CD8-positive, alpha-beta memory T cell (primary cell): ENCODE measurements at regions not wholly inside any gene's neighbourhood (a gene's known extent, or its start where the extent isn't known, plus 50 kb on each side); places are given as distances from the start of the nearest gene placed in this dataset.

ENCODE experiments used
- CTCF ChIA-PET: fragments of 350-600 bp; sonication (Branson Sonifier 250); formaldehyde crosslinking; loops from one replicate; lab custom pipeline; 2021; ENCODE audit warnings: antibody characterized with exemption; lab: Charles Lee
- POLR2A ChIA-PET: fragments of 350-600 bp; sonication (Branson Sonifier 250); formaldehyde crosslinking; loops from one replicate; lab custom pipeline; 2021; ENCODE audit warnings: antibody characterized with exemption; lab: Charles Lee
- DNase-seq, 5 donors: peaks; one replicate each; pipeline versions ENCODE4 v3.0.0 to v3.0.0-alpha.2; 2020 to 2022; ENCODE audit warnings: mixed read lengths in 1 of 5
- H3K27ac ChIP-seq: one replicate; pipeline ENCODE4 v1.7.0; 2013; ENCODE audit warnings: low read depth, mild to moderate bottlenecking, low read length, moderate library complexity
- H3K27me3 ChIP-seq: 2 replicates; pipeline ENCODE4 v1.7.0; 2013; ENCODE audit warnings: low read length, mild to moderate bottlenecking; ENCODE audit not compliant: insufficient read depth, poor library complexity, severe bottlenecking
- H3K36me3 ChIP-seq: 2 replicates; pipeline ENCODE4 v1.7.0; 2013; ENCODE audit warnings: mild to moderate bottlenecking, low read length, moderate library complexity; ENCODE audit not compliant: insufficient read depth
- H3K4me1 ChIP-seq: 2 replicates; pipeline ENCODE4 v1.7.0; 2013; ENCODE audit warnings: mild to moderate bottlenecking, low read length, moderate library complexity; ENCODE audit not compliant: insufficient read depth
- H3K4me3 ChIP-seq: 2 replicates; pipeline ENCODE4 v1.7.0; 2013; ENCODE audit warnings: mild to moderate bottlenecking, low read length
- H3K9me3 ChIP-seq: 2 replicates; pipeline ENCODE4 v1.7.0; 2013; ENCODE audit warnings: mild to moderate bottlenecking, low read length
- H3K27ac Mint-ChIP-seq, 8 donors: one replicate each; pipeline ENCODE4 v1.8.0; 2020 to 2021; ENCODE audit warnings: mixed read lengths in 8 of 8, mild to moderate bottlenecking in 6 of 8, inconsistent platforms in 3 of 8, moderate library complexity in 3 of 8
- H3K27me3 Mint-ChIP-seq, 2 donors: one replicate each; pipeline ENCODE4 v1.8.0; 2020 to 2021; ENCODE audit warnings: mixed read lengths in 2 of 2, mild to moderate bottlenecking in 1 of 2, moderate library complexity in 1 of 2
- H3K36me3 Mint-ChIP-seq, 3 donors: one replicate each; pipeline ENCODE4 v1.8.0; 2020 to 2021; ENCODE audit warnings: mixed read lengths in 3 of 3, inconsistent platforms in 1 of 3, mild to moderate bottlenecking in 1 of 3
- H3K4me1 Mint-ChIP-seq, 3 donors: one replicate each; pipeline ENCODE4 v1.8.0; 2020 to 2021; ENCODE audit warnings: mixed read lengths in 3 of 3, inconsistent platforms in 1 of 3, mild to moderate bottlenecking in 1 of 3
- H3K4me3 Mint-ChIP-seq, 7 donors: one replicate each; pipeline ENCODE4 v1.8.0; 2020 to 2021; ENCODE audit warnings: mixed read lengths in 7 of 7, mild to moderate bottlenecking in 6 of 7, moderate library complexity in 4 of 7, inconsistent platforms in 2 of 7
- H3K9me3 Mint-ChIP-seq, 5 donors: one replicate each; pipeline ENCODE4 v1.8.0; 2020 to 2022; ENCODE audit warnings: mixed read lengths in 5 of 5, mild to moderate bottlenecking in 3 of 5, moderate library complexity in 2 of 5, inconsistent platforms in 1 of 5

GRCh38 chr15:60120100-60120499 is 116.0 kb downstream of the FOXB1 start:
- H3K27me3 Mint-ChIP-seq: peaks cover 0 to 8% of the 10 kb centered on the region in 2 donors
- POLR2A ChIA-PET: no interaction called here
- H3K36me3 ChIP-seq: no peaks in the 10 kb centered on the region
- peaks cover 3% of the 10 kb centered on the region for H3K4me1 ChIP-seq
- H3K27ac Mint-ChIP-seq: no peak overlapping the region
- no peak overlapping the region for H3K4me3 Mint-ChIP-seq
- peaks cover 4 to 19% (median 10%) of the 10 kb centered on the region in 3 donors for H3K4me1 Mint-ChIP-seq
- H3K36me3 Mint-ChIP-seq: no peaks in the 10 kb centered on the region
- no peak overlapping the region for H3K4me3 ChIP-seq
- DNase-seq: no peak
- CTCF ChIA-PET: interaction anchor here (1.0 kb wide), 1 partner anchor 15 kb away, joined by 5 read pairs; no protein-coding TSS in a partner anchor
- H3K27me3 ChIP-seq: no peaks in the 10 kb centered on the region
- H3K9me3 Mint-ChIP-seq: no peaks in the 10 kb centered on the region
- H3K27ac ChIP-seq: no peak overlapping the region
- no peaks in the 10 kb centered on the region for H3K9me3 ChIP-seq

GRCh38 chr15:60121845-60122244 is 117.7 kb downstream of the FOXB1 start:
- ChIA-PET POLR2A (no interaction called here), CTCF (no interaction called here)
- H3K4me3 Mint-ChIP-seq: no peak overlapping the region

DNA sequence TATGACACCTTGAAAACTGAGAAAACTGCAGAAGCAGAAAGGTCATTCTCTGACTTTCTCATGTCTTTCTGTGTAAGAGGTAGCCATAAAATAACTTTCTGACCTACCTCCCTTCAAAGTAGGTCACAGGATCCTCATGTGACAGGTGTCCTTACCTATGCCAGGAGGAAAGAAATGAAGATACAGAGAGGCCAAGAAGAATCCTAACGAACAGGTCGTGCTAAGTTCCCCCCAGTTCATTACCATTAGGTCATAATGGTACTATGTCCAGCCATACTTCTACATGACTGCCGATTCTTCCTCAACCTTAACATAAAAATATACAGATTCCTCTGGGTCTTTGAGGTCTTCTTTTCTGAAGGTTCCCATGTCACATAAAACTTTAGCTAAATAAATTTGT is 118.6 kb downstream of the FOXB1 start:
- H3K27me3 Mint-ChIP-seq: peaks cover 2 to 4% of the 10 kb centered on the region in 2 donors
- H3K9me3 Mint-ChIP-seq: no peaks in the 10 kb centered on the region
- Histone ChIP-seq H3K9me3 (no peaks in the 10 kb centered on the region), H3K27ac (no peak overlapping the region), H3K4me3 (no peak overlapping the region), H3K27me3 (no peaks in the 10 kb centered on the region), H3K4me1 (peaks cover 10% of the 10 kb centered on the region), H3K36me3 (no peaks in the 10 kb centered on the region)
- H3K36me3 Mint-ChIP-seq: no peaks in the 10 kb centered on the region
- no peak overlapping the region for H3K4me3 Mint-ChIP-seq
- CTCF ChIA-PET: no interaction called here
- peaks cover 19 to 34% (median 26%) of the 10 kb centered on the region in 3 donors for H3K4me1 Mint-ChIP-seq
- H3K27ac Mint-ChIP-seq: no peak overlapping the region
- no peak for DNase-seq
- POLR2A ChIA-PET: no interaction called here

More at GRCh38 chr15:60121845-60122244, 117.7 kb downstream of the FOXB1 start:
- Mint-ChIP-seq H3K36me3 (no peaks in the 10 kb centered on the region), H3K27me3 (peaks cover 0 to 4% of the 10 kb centered on the region in 2 donors), H3K27ac (no peak overlapping the region), H3K9me3 (no peaks in the 10 kb centered on the region), H3K4me1 (peaks cover 10 to 26% (median 18%) of the 10 kb centered on the region in 3 donors)
- no peak for DNase-seq
- H3K27me3 ChIP-seq: no peaks in the 10 kb centered on the region
- no peaks in the 10 kb centered on the region for H3K9me3 ChIP-seq
- H3K4me3 ChIP-seq: no peak overlapping the region
- H3K27ac ChIP-seq: no peak overlapping the region
- H3K36me3 ChIP-seq: no peaks in the 10 kb centered on the region
- H3K4me1 ChIP-seq: peaks cover 6% of the 10 kb centered on the region

- Mint-ChIP-seq H3K4me3 (peak overlapping the region in 1 of 7 donors; percentile 86), H3K27me3 (peaks cover 1 to 2% of the 10 kb centered on the region in 2 donors), H3K9me3 (no peaks in the 10 kb centered on the region), H3K27ac (peak overlapping the region in 1 of 8 donors; percentile 64), H3K36me3 (peaks cover 0 to 2% (median 0%) of the 10 kb centered on the region in 3 donors), H3K4me1 (peaks cover 30 to 46% (median 42%) of the 10 kb centered on the region in 3 donors)
- no peaks in the 10 kb centered on the region for H3K27me3 ChIP-seq
- H3K27ac ChIP-seq: no peak overlapping the region
- DNase-seq: no peak
- no peaks in the 10 kb centered on the region for H3K36me3 ChIP-seq
- ChIA-PET CTCF (no interaction called here), POLR2A (no interaction called here)
- H3K4me3 ChIP-seq: no peak overlapping the region
- peaks cover 15% of the 10 kb centered on the region for H3K4me1 ChIP-seq
- no peaks in the 10 kb centered on the region for H3K9me3 ChIP-seq
Observed at GRCh38 chr15:60124460-60125070, 120.5 kb downstream of the FOXB1 start.

DNA sequence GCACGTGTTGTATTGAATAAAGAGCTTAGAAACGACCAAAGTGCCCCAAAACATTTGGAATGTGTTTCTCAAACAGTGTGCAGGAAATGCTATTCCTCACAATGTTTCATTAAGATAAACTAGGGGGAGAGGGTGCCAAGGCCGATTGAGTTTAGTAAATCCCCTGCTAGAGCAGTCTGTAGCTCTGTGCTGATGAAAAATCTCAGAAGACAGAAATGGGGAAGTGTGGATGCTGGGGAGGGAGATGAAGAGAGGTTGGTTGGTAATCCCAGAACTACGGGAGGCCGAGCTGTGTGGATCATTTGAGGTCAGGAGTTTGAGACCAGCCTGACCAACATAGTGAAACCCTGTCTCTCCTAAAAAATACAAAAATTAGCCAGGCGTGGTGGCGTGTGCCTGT is 121.2 kb downstream of the FOXB1 start:
- Histone ChIP-seq H3K36me3 (no peaks in the 10 kb centered on the region), H3K27me3 (no peaks in the 10 kb centered on the region), H3K27ac (no peak overlapping the region), H3K4me3 (no peak overlapping the region), H3K9me3 (no peaks in the 10 kb centered on the region), H3K4me1 (peaks cover 15% of the 10 kb centered on the region)
- no peaks in the 10 kb centered on the region for H3K9me3 Mint-ChIP-seq
- peaks cover 0 to 2% (median 0%) of the 10 kb centered on the region in 3 donors for H3K36me3 Mint-ChIP-seq
- H3K4me3 Mint-ChIP-seq: peak overlapping the region in 2 of 7 donors; percentile 38 to 86
- H3K27me3 Mint-ChIP-seq: peaks cover 0 to 2% of the 10 kb centered on the region in 2 donors
- H3K27ac Mint-ChIP-seq: peak overlapping the region in 3 of 8 donors; percentile 22 to 64 (median 36)
- ChIA-PET POLR2A (no interaction called here), CTCF (interaction anchor here (0.8 kb wide), 1 partner anchor 208 kb away, joined by 3 read pairs; no protein-coding TSS in a partner anchor)
- DNase-seq: no peak
- H3K4me1 Mint-ChIP-seq: peaks cover 30 to 42% (median 40%) of the 10 kb centered on the region in 3 donors

- no peaks in the 10 kb centered on the region for H3K9me3 Mint-ChIP-seq
- CTCF ChIA-PET: interaction anchor here (0.8 to 1.5 kb wide), 2 partner anchors 10 to 209 kb away, joined by 3 to 4 read pairs; no protein-coding TSS in a partner anchor
- peak overlapping the region; percentile 8 to 92 (median 65) for H3K4me3 Mint-ChIP-seq
- Histone ChIP-seq H3K9me3 (no peaks in the 10 kb centered on the region), H3K27ac (no peak overlapping the region), H3K4me3 (no peak overlapping the region), H3K36me3 (no peaks in the 10 kb centered on the region), H3K27me3 (no peaks in the 10 kb centered on the region), H3K4me1 (peaks cover 15% of the 10 kb centered on the region)
- peaks cover 0 to 2% of the 10 kb centered on the region in 2 donors for H3K27me3 Mint-ChIP-seq
- POLR2A ChIA-PET: no interaction called here
- DNase-seq: no peak
- peaks cover 0 to 2% (median 0%) of the 10 kb centered on the region in 3 donors for H3K36me3 Mint-ChIP-seq
- H3K27ac Mint-ChIP-seq: peak overlapping the region in 6 of 8 donors; percentile 42 to 93 (median 78)
- H3K4me1 Mint-ChIP-seq: peaks cover 30 to 42% (median 40%) of the 10 kb centered on the region in 3 donors
Observed at GRCh38 chr15:60126200-60126599, 122.1 kb downstream of the FOXB1 start.

DNA sequence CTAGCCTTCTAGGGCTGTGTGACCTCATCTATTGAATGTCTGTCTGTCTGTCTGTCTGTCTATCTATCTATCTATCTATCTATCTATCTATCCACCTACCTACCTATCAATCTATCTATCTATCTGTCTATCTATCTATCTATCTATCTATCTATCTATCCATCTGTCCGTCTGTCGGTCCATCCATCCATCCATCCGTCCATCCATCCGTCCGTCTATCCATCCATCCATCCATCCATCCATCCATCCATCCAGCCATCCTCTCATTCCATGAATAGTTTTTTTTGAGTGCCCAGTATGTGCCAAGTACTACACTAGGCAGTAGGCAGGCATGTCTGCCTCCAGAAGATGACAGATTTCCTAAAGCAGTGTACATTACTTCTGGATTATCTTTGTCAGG is 122.5 kb downstream of the FOXB1 start:
- Histone ChIP-seq H3K27ac (no peak overlapping the region), H3K36me3 (no peaks in the 10 kb centered on the region), H3K27me3 (no peaks in the 10 kb centered on the region), H3K4me3 (no peak overlapping the region), H3K4me1 (peaks cover 15% of the 10 kb centered on the region), H3K9me3 (no peaks in the 10 kb centered on the region)
- Mint-ChIP-seq H3K4me1 (peaks cover 30 to 42% (median 40%) of the 10 kb centered on the region in 3 donors), H3K4me3 (peak overlapping the region; percentile 9 to 97 (median 86)), H3K27me3 (peaks cover 0 to 2% of the 10 kb centered on the region in 2 donors), H3K9me3 (no peaks in the 10 kb centered on the region), H3K27ac (peak overlapping the region in 7 of 8 donors; percentile 77 to 95 (median 86)), H3K36me3 (peaks cover 0 to 2% (median 0%) of the 10 kb centered on the region in 3 donors)
- no peak for DNase-seq
- CTCF ChIA-PET: interaction anchor here (0.9 to 1.5 kb wide), 4 partner anchors 9 to 122 kb away, joined by 3 to 4 read pairs (median 4); partner anchors contain the start of gene FOXB1
- POLR2A ChIA-PET: interaction anchor here (0.7 to 0.9 kb wide), 2 partner anchors 375 to 436 kb away, joined by 3 to 4 read pairs; no protein-coding TSS in a partner anchor

DNA sequence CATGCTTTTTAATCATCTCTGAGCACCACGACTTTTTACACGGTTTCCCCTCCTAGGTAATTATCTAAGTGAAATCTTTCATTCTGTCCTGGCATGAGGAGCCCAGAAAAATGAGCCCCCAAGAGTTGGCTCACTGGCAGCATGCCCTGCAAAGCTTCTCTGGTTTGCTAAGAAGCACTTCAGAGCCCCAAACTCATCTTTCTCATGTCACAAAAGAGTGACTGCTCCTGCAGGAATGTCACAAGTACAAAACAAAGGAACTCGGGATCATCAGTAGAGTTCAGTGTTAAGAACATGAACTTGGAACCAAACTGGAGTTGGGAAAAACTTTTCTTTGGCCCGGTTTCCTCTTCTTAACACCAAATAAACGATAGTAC is 123.9 kb downstream of the FOXB1 start:
- ChIA-PET CTCF (interaction anchor here (0.7 to 1.5 kb wide), 8 partner anchors 8 to 376 kb away, joined by 3 read pairs; no protein-coding TSS in a partner anchor), POLR2A (interaction anchor here (0.6 kb wide), 2 partner anchors 131 to 374 kb away, joined by 3 read pairs; no protein-coding TSS in a partner anchor)
- no peaks in the 10 kb centered on the region for H3K9me3 Mint-ChIP-seq
- H3K4me3 Mint-ChIP-seq: peak overlapping the region; percentile 78 to 97 (median 87)
- H3K4me1 Mint-ChIP-seq: peaks cover 30 to 42% (median 40%) of the 10 kb centered on the region in 3 donors
- no peak for DNase-seq
- no peaks in the 10 kb centered on the region for H3K36me3 ChIP-seq
- H3K27me3 Mint-ChIP-seq: peaks cover 0 to 2% of the 10 kb centered on the region in 2 donors
- peaks cover 0 to 2% (median 0%) of the 10 kb centered on the region in 3 donors for H3K36me3 Mint-ChIP-seq
- H3K4me1 ChIP-seq: peaks cover 15% of the 10 kb centered on the region
- H3K4me3 ChIP-seq: peak overlapping the region; percentile 62
- no peaks in the 10 kb centered on the region for H3K27me3 ChIP-seq
- H3K27ac ChIP-seq: peak overlapping the region; percentile 48
- no peaks in the 10 kb centered on the region for H3K9me3 ChIP-seq
- peak overlapping the region; percentile 84 to 99 (median 95) for H3K27ac Mint-ChIP-seq
